ENCODE measurements at regions not wholly inside any gene's neighbourhood (a gene's known extent, or its start where the extent isn't known, plus 50 kb on each side); places are given as distances from the start of the nearest gene placed in this dataset.

- no CpG with 5 or more reads among the region's 15 CpGs for WGBS (ENCODE audit: insufficient coverage, low lambda C conversion rate)
- H3K27me3 ChIP-seq (ENCODE audit: control insufficient read depth, insufficient read depth, low read length): no peaks in the 10 kb centered on the region
- H3K36me3 ChIP-seq (ENCODE audit: control insufficient read depth, insufficient read depth, low read length): no peaks in the 10 kb centered on the region
- no peak for DNase-seq
- H3K27ac ChIP-seq (ENCODE audit: low read length): no peak overlapping the region
- H3K4me3 ChIP-seq (ENCODE audit: low read length): no peak overlapping the region
- H3K4me1 ChIP-seq (ENCODE audit: control insufficient read depth, insufficient read depth, low read length): peaks cover 4% of the 10 kb centered on the region
- no peaks in the 10 kb centered on the region for H3K9me3 ChIP-seq (ENCODE audit: control insufficient read depth, low read depth, low read length)
Measured at GRCh38 chr9:134487066-134487710, 154.4 kb upstream of the COL5A1 start.

GRCh38 chr9:134488331-134489280, 153.0 kb upstream of the COL5A1 start:
- 86% methylated on average over 1 of the region's 32 CpGs for WGBS (ENCODE audit: insufficient coverage, low lambda C conversion rate)
- H3K9me3 ChIP-seq (ENCODE audit: control insufficient read depth, low read depth, low read length): no peaks in the 10 kb centered on the region
- H3K4me1 ChIP-seq (ENCODE audit: control insufficient read depth, insufficient read depth, low read length): peaks cover 4% of the 10 kb centered on the region
- H3K27me3 ChIP-seq (ENCODE audit: control insufficient read depth, insufficient read depth, low read length): peaks cover 3% of the 10 kb centered on the region
- no peak overlapping the region for H3K27ac ChIP-seq (ENCODE audit: low read length)
- H3K4me3 ChIP-seq (ENCODE audit: low read length): no peak overlapping the region
- DNase-seq: no peak
- H3K36me3 ChIP-seq (ENCODE audit: control insufficient read depth, insufficient read depth, low read length): no peaks in the 10 kb centered on the region

- H3K4me3 ChIP-seq (ENCODE audit: low read length): no peak overlapping the region
Measured at GRCh38 chr9:134489621-134490408, 151.8 kb upstream of the COL5A1 start.

GRCh38 chr9:134490446-134490845, 151.2 kb upstream of the COL5A1 start:
- Histone ChIP-seq H3K36me3 (ENCODE audit: control insufficient read depth, insufficient read depth, low read length) (no peaks in the 10 kb centered on the region), H3K9me3 (ENCODE audit: control insufficient read depth, low read depth, low read length) (no peaks in the 10 kb centered on the region), H3K27me3 (ENCODE audit: control insufficient read depth, insufficient read depth, low read length) (peaks cover 3% of the 10 kb centered on the region), H3K4me3 (ENCODE audit: low read length) (no peak overlapping the region), H3K27ac (ENCODE audit: low read length) (no peak overlapping the region), H3K4me1 (ENCODE audit: control insufficient read depth, insufficient read depth, low read length) (peaks cover 4% of the 10 kb centered on the region)
- DNase-seq: no peak
- WGBS (ENCODE audit: insufficient coverage, low lambda C conversion rate): no CpG with 5 or more reads among the region's 9 CpGs

More at GRCh38 chr9:134489621-134490408, 151.8 kb upstream of the COL5A1 start:
- DNase-seq: no peak
- no CpG with 5 or more reads among the region's 13 CpGs for WGBS (ENCODE audit: insufficient coverage, low lambda C conversion rate)
- no peaks in the 10 kb centered on the region for H3K9me3 ChIP-seq (ENCODE audit: control insufficient read depth, low read depth, low read length)
- H3K27ac ChIP-seq (ENCODE audit: low read length): no peak overlapping the region
- H3K36me3 ChIP-seq (ENCODE audit: control insufficient read depth, insufficient read depth, low read length): no peaks in the 10 kb centered on the region
- H3K4me1 ChIP-seq (ENCODE audit: control insufficient read depth, insufficient read depth, low read length): peaks cover 4% of the 10 kb centered on the region
- H3K27me3 ChIP-seq (ENCODE audit: control insufficient read depth, insufficient read depth, low read length): peaks cover 3% of the 10 kb centered on the region

- DNase-seq: no peak
- no peaks in the 10 kb centered on the region for H3K36me3 ChIP-seq (ENCODE audit: control insufficient read depth, insufficient read depth, low read length)
- WGBS (ENCODE audit: insufficient coverage, low lambda C conversion rate): no CpG with 5 or more reads among the region's 21 CpGs
- peaks cover 4% of the 10 kb centered on the region for H3K4me1 ChIP-seq (ENCODE audit: control insufficient read depth, insufficient read depth, low read length)
- H3K4me3 ChIP-seq (ENCODE audit: low read length): no peak overlapping the region
- H3K27me3 ChIP-seq (ENCODE audit: control insufficient read depth, insufficient read depth, low read length): peaks cover 3% of the 10 kb centered on the region
- H3K9me3 ChIP-seq (ENCODE audit: control insufficient read depth, low read depth, low read length): no peaks in the 10 kb centered on the region
- peak overlapping the region; percentile 29 for H3K27ac ChIP-seq (ENCODE audit: low read length)
Measured at GRCh38 chr9:134491196-134491835, 150.3 kb upstream of the COL5A1 start.

GRCh38 chr9:134491856-134492255, 149.7 kb upstream of the COL5A1 start:
- Histone ChIP-seq H3K27me3 (ENCODE audit: control insufficient read depth, insufficient read depth, low read length) (peaks cover 3% of the 10 kb centered on the region), H3K36me3 (ENCODE audit: control insufficient read depth, insufficient read depth, low read length) (no peaks in the 10 kb centered on the region), H3K27ac (ENCODE audit: low read length) (peak overlapping the region; percentile 29), H3K4me3 (ENCODE audit: low read length) (no peak overlapping the region), H3K4me1 (ENCODE audit: control insufficient read depth, insufficient read depth, low read length) (peaks cover 4% of the 10 kb centered on the region), H3K9me3 (ENCODE audit: control insufficient read depth, low read depth, low read length) (no peaks in the 10 kb centered on the region)
- DNase-seq: no peak
- no CpG with 5 or more reads among the region's 11 CpGs for WGBS (ENCODE audit: insufficient coverage, low lambda C conversion rate)

GRCh38 chr9:134492281-134492691, 149.3 kb upstream of the COL5A1 start:
- H3K27me3 ChIP-seq (ENCODE audit: control insufficient read depth, insufficient read depth, low read length): peaks cover 3% of the 10 kb centered on the region
- no peaks in the 10 kb centered on the region for H3K36me3 ChIP-seq (ENCODE audit: control insufficient read depth, insufficient read depth, low read length)
- DNase-seq: peak in 1 of 2 donors; percentile 34
- H3K27ac ChIP-seq (ENCODE audit: low read length): peak overlapping the region; percentile 38
- peaks cover 4% of the 10 kb centered on the region for H3K4me1 ChIP-seq (ENCODE audit: control insufficient read depth, insufficient read depth, low read length)
- no CpG with 5 or more reads among the region's 12 CpGs for WGBS (ENCODE audit: insufficient coverage, low lambda C conversion rate)
- no peaks in the 10 kb centered on the region for H3K9me3 ChIP-seq (ENCODE audit: control insufficient read depth, low read depth, low read length)
- H3K4me3 ChIP-seq (ENCODE audit: low read length): no peak overlapping the region

GRCh38 chr9:134492721-134493460, 148.7 kb upstream of the COL5A1 start:
- H3K27me3 ChIP-seq (ENCODE audit: control insufficient read depth, insufficient read depth, low read length): peaks cover 3% of the 10 kb centered on the region
- WGBS (ENCODE audit: insufficient coverage, low lambda C conversion rate): no CpG with 5 or more reads among the region's 21 CpGs
- DNase-seq: no peak
- peaks cover 4% of the 10 kb centered on the region for H3K4me1 ChIP-seq (ENCODE audit: control insufficient read depth, insufficient read depth, low read length)
- no peaks in the 10 kb centered on the region for H3K9me3 ChIP-seq (ENCODE audit: control insufficient read depth, low read depth, low read length)
- no peak overlapping the region for H3K4me3 ChIP-seq (ENCODE audit: low read length)
- H3K36me3 ChIP-seq (ENCODE audit: control insufficient read depth, insufficient read depth, low read length): no peaks in the 10 kb centered on the region
- peak overlapping the region; percentile 38 for H3K27ac ChIP-seq (ENCODE audit: low read length)

GRCh38 chr9:134493461-134494272, 147.9 kb upstream of the COL5A1 start:
- Histone ChIP-seq H3K27me3 (ENCODE audit: control insufficient read depth, insufficient read depth, low read length) (peaks cover 3% of the 10 kb centered on the region), H3K36me3 (ENCODE audit: control insufficient read depth, insufficient read depth, low read length) (no peaks in the 10 kb centered on the region), H3K4me3 (ENCODE audit: low read length) (no peak overlapping the region), H3K9me3 (ENCODE audit: control insufficient read depth, low read depth, low read length) (no peaks in the 10 kb centered on the region), H3K4me1 (ENCODE audit: control insufficient read depth, insufficient read depth, low read length) (peaks cover 4% of the 10 kb centered on the region), H3K27ac (ENCODE audit: low read length) (no peak overlapping the region)
- no peak for DNase-seq
- 93% methylated on average over 2 of the region's 26 CpGs for WGBS (ENCODE audit: insufficient coverage, low lambda C conversion rate)

Measured in large intestine (tissue), 3 donors.